ENCODE measurements at regions not wholly inside any gene's neighbourhood (a gene's known extent, or its start where the extent isn't known, plus 50 kb on each side); places are given as distances from the start of the nearest gene placed in this dataset.

DNA sequence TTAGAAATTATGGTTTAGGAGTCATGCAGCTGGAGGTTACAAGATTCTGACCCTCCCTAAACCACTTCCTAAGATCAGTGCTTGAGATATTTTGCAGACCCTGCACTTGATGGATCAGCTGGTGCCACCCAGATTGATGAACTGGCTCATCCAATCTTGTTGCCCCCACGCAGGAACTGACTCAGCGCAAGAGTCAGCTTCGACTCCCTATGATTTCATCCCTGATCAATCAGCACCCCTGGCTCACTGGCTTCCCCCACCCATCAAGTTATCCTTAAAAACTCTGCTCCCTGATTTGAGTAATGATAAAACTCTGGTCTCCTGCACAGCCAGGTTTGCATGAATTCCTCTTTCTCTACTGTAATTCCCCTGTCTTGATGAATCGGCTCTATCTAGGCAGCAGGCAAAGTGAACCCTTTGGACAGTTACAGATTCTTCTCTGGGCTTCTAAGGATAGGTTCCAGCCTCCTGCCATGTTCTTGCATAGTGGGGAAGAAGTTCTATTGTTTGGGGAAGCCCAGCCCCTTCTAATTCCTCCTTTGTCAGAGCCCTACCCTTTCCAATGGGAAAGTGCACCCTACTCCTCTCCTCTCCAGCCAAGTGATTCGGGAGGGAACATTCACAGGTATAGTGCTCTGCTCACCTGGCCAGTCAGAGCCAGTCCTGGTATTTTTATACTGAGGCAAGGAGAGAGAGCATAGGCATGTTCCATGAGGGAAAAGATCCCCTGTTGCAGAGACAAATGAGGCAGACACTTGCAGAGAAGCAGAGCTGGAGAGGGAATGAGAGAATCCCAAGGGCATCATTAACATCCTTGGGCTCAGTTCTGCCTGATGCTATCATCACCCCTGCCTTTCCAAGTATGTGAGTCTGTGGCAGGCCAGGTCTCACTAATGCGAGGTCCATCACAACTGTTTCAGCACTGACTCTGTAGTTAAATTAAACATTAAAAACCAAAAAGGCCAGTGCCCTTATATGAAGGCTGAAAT, 224.4 kb upstream of the GALNT17 start:
- DNase-seq (ENCODE audit: low spot score), result no peak

DNA sequence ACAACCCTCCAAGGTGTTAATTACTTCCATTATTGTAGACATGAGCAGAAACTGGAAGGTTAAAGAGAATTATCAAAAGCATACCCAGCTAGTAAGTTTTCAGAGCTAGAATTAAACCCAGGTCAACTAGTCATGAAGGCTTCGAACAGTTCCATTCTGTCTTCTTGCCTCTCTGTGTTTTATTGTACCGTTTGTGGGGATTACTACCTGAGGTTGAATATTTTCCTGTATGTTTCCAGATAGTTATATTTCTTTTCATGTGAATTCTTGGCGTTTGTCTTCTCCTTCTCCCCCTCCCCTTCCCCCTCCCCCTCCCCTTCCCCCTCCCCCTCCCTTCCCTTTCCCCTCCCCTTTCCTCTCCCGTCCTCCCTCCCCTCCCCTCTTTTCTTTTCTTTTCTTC, 218.0 kb upstream of the GALNT17 start:
- no peak for DNase-seq (ENCODE audit: low spot score)

DNA sequence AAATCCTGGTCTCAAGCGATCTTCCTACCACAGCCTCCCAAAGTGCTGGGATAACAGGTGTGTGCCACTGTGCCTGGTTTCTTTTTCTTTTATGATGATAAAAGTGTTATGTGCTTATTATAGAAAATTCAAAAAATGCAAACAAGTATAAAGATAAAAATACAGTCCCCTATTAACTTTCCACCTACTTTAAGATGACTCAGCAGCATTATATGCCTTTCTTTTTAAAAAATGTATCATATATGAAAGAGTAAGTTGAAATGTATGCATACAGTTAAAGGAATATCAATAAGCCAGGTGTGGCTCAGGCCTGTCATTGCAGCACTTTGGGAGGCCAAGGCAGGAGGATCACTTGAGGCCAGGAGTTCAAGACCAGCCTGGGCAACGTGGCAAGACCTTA, 216.9 kb upstream of the GALNT17 start:
- DNase-seq (ENCODE audit: low spot score), result no peak

- DNase-seq (ENCODE audit: low spot score), result no peak
These were observed 212.4 kb upstream of the GALNT17 start for GRCh38 chr7:70919481-70920073.

GRCh38 chr7:70920876-70921275, 211.1 kb upstream of the GALNT17 start:
- DNase-seq (ENCODE audit: low spot score), result no peak

DNA sequence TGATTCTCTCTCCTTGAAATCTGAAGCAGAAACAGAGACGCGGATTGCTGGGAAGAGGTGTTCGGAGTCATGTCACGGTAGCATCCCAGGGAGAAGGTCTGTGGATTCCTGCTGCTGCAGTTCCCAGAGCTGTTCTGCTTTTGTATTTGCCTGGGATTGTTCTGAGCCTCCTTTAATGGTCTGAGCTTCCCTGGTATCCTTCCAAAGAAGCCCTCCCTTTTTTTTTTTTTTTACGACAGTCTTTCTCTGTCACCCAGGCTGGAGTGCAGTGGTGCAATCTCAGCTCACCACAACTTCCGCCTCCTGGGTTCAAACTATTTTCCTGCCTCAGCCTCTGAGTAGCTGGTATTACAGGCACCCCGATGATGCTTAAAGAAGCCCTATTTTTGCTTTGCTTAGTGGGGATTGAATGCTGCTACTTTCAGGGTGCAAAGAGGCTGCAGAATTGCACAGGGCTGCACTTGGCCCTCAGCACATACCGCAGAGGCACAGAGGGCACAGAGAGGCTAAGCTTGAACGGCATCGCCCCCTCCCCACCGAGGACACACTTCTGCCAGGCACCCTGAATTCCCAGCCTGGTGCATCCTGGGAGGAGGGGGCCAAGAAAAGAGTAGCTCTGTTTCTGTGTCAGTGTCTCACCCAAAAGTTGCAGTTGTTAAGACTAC, 208.6 kb upstream of the GALNT17 start:
- no peak for DNase-seq (ENCODE audit: low spot score)

GRCh38 chr7:70925411-70926115, 206.4 kb upstream of the GALNT17 start:
- DNase-seq (ENCODE audit: low spot score), result peak; percentile 63

DNA sequence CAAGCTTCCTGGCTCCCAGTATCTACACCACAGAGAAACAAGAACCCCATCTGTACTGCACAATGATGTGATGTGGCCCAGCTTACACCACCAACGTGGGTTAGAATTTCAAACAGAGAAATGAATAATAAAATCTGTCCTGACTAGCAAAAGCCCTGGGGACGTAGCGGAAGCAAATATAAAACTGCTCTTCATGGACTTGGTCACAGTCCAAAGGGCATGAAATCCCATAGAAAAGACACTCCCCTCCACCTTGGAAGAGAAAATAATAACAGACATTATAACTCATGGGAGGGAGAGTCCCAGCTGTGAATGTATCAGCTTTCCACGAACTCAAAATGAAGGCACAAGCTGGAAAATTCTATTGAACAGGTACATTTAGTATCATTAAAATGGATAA, 205.3 kb upstream of the GALNT17 start:
- no peak for DNase-seq (ENCODE audit: low spot score)

DNA sequence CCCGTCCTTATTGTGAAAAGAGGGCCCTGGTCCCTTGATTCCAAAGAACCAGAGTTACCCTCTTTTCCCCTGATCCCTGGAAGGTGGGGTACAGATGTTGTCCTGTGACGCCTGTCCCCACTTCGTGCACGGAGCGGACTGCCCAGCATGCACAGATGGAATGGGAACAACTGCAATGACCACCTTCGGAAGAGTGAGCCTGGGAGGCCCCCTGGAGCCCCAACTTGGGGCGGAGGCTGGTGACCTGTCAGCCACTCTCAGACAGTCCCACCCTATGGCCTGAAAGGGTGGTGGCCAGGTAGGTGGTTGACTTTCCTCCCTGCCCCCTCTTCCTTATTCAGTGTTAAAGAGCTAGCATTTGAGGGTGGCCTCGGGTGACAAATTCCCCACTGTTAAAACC, 196.6 kb upstream of the GALNT17 start:
- DNase-seq (ENCODE audit: low spot score), result no peak

- DNase-seq (ENCODE audit: low spot score), result no peak
These were observed 196.1 kb upstream of the GALNT17 start for GRCh38 chr7:70935854-70936253.

GRCh38 chr7:70937424-70937823, 194.5 kb upstream of the GALNT17 start:
- DNase-seq (ENCODE audit: low spot score), result no peak

- DNase-seq (ENCODE audit: low spot score), result no peak
These were observed 191.3 kb upstream of the GALNT17 start for GRCh38 chr7:70940597-70940996.

DNA sequence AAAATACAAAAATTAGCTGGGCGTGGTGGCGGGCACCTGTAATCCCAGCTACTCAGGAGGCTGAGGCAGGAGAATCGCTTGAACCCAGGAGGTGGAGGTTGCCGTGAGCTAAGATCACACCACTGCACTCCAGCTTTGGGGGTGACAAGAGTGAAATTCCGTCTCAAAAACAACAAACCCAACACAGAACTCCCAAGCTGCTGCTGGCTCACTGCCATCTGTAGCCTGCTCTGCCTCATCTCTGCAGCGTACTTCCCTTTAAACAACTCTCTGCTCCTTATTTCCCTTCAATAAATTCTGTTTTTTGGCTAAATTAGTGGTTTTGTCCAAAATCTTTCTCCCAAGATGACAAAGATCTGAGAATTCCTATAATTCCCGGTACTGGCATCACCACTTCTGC, 189.2 kb upstream of the GALNT17 start:
- DNase-seq (ENCODE audit: low spot score), result no peak

- DNase-seq (ENCODE audit: low spot score), result no peak
These were observed 187.4 kb upstream of the GALNT17 start for GRCh38 chr7:70944516-70944915.

GRCh38 chr7:70947181-70947580, 184.8 kb upstream of the GALNT17 start:
- no peak for DNase-seq (ENCODE audit: low spot score)

DNA sequence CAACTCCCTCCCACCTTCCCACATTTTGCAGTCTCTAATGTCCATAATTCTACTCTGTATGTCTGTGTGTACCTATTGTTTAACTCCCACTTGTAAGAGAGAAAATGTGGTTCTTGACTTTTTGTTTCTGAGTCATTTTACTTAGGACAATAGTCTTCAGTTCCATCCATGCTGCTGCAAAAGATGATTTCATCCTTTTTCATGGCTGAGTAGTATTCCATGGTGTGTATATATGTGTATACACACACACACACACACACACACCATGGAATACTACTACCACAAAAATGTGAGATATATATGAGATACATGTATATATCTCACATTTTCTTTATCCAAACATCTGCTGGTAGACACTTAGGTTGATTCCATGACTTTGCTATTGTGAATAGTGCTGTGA, 182.1 kb upstream of the GALNT17 start:
- DNase-seq (ENCODE audit: low spot score), result no peak

GRCh38 chr7:70951271-70951962, 180.5 kb upstream of the GALNT17 start:
- DNase-seq (ENCODE audit: low spot score), result no peak

DNA sequence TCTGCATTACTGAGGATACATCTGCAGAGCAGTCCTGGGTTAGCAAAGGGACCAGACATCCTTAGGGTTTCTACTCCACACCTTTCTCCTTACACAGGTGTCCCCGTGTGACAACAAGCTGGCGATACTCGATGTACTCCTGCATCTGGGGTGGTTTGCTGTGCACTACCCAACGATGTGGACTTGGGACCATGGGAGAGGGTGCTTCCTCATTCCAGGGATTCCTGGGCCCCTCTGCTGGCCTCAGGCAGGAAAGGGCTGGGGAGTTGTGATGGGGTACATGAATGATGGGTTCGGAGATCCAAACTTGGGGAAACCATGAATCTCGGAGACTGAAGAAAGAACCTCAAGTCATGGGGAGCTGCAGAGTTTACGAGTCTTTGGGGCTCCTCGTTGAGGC, 179.6 kb upstream of the GALNT17 start:
- DNase-seq (ENCODE audit: low spot score), result no peak

DNA sequence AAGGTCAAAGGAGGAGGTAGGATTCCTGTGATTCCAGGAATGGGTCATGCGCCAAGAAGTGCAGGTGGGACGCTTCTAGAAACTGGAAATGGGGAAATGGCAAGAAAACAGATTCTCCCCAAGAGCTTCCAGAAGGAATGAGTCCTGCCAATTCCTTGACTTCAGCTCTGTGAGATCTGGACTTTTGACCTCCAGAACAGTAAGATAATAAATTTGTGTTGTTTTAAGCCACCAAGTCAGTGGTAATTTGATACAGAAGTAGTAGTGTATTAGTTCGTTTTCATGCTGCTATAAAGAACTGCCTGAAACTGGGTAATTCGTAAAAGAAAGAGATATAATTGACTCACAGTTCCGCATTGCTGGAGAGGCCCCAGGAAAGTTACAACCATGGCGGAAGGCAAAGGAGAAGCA, 178.6 kb upstream of the GALNT17 start:
- no peak for DNase-seq (ENCODE audit: low spot score)

- no peak for DNase-seq (ENCODE audit: low spot score)
These were observed 178.1 kb upstream of the GALNT17 start for GRCh38 chr7:70953796-70954195.

DNA sequence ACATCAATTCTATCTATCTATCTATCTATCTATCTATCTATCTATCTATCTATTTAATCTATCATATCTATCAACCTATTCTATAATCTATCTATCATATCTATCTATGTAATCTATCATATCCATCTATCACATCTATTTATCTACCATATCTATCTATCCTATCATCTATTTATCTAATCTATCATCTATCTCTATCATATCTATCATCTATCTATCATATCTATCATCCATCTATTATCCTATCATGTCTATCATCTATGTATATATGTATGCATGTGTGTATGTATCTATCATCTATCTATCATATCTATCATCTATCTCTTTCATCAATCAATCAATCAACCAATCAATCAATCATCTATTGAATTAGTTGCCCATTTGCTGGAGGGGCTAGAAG, 159.3 kb upstream of the GALNT17 start:
- DNase-seq (ENCODE audit: low spot score), result no peak

- DNase-seq (ENCODE audit: low spot score), result no peak
These were observed 156.2 kb upstream of the GALNT17 start for GRCh38 chr7:70975754-70976153.
